Astrocyte (in vitro differentiated cells and primary cell): ENCODE measurements at regions not wholly inside any gene's neighbourhood (a gene's known extent, or its start where the extent isn't known, plus 50 kb on each side); places are given as distances from the start of the nearest gene placed in this dataset.

Experiments
- EZH2 ChIP-seq: IDR thresholded peaks from 2 replicates; pipeline ENCODE4 v1.6.1; 2012; ENCODE audit warnings: mild to moderate bottlenecking, low read length, inconsistent platforms; ENCODE audit not compliant: insufficient read depth
- TF ChIP-seq, protein P1 (sequence below): IDR thresholded peaks from 2 replicates; pipeline ENCODE4 v1.5.1; 2011; ENCODE audit warnings: low read depth, mild to moderate bottlenecking, inconsistent platforms, low read length, moderate library complexity; ENCODE audit not compliant: insufficient read depth

DNA sequence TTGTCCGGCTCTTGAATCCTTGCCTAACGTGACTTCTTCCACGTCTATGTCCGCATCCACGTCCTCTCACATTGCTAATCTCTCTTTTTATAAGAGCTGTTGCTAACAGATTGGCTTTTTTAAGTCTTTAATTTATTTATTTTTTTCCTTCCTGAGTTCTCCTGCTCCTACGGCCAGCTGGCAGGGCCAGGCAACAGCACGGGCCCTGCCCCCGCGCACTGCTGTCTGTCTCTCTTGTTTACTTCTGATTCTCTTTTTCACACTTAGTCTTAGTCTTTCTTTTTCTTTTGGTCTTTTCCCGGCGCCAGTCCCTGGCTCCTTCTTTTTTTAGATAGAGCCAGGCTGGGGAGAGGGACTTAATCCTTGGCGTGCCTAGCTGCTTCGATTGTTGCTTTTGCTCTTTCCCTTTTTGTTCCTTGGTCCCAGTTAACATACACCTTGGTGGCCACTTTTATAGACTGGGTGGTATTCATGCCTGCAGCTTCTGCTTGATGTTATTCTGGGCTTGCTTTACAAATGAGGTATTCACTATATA lies 53.2 kb upstream of the RBMX start:
- TF ChIP-seq EZH2: no peak
- TF ChIP-seq, protein P1, sequence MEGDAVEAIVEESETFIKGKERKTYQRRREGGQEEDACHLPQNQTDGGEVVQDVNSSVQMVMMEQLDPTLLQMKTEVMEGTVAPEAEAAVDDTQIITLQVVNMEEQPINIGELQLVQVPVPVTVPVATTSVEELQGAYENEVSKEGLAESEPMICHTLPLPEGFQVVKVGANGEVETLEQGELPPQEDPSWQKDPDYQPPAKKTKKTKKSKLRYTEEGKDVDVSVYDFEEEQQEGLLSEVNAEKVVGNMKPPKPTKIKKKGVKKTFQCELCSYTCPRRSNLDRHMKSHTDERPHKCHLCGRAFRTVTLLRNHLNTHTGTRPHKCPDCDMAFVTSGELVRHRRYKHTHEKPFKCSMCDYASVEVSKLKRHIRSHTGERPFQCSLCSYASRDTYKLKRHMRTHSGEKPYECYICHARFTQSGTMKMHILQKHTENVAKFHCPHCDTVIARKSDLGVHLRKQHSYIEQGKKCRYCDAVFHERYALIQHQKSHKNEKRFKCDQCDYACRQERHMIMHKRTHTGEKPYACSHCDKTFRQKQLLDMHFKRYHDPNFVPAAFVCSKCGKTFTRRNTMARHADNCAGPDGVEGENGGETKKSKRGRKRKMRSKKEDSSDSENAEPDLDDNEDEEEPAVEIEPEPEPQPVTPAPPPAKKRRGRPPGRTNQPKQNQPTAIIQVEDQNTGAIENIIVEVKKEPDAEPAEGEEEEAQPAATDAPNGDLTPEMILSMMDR: no peak
